Stimulated activated CD8-positive, alpha-beta memory T cell treated with anti-CD3 and anti-CD28 coated beads, Interleukin-12 subunit alpha, Interleukin-12 subunit beta, amount 100 ng/mL, for 24 hours (primary cell): ENCODE measurements at regions not wholly inside any gene's neighbourhood (a gene's known extent, or its start where the extent isn't known, plus 50 kb on each side); places are given as distances from the start of the nearest gene placed in this dataset.

Source experiments
- DNase-seq: peaks from one replicate; pipeline ENCODE4 v3.0.0-alpha.2; 2020; ENCODE audit errors: extremely low read depth

GRCh38 chr13:80284290-80284689, 56.6 kb downstream of the SPRY2 start:
- DNase-seq: no peak

- no peak for DNase-seq
Measured at GRCh38 chr13:80278706-80279105, 62.2 kb downstream of the SPRY2 start.

DNA sequence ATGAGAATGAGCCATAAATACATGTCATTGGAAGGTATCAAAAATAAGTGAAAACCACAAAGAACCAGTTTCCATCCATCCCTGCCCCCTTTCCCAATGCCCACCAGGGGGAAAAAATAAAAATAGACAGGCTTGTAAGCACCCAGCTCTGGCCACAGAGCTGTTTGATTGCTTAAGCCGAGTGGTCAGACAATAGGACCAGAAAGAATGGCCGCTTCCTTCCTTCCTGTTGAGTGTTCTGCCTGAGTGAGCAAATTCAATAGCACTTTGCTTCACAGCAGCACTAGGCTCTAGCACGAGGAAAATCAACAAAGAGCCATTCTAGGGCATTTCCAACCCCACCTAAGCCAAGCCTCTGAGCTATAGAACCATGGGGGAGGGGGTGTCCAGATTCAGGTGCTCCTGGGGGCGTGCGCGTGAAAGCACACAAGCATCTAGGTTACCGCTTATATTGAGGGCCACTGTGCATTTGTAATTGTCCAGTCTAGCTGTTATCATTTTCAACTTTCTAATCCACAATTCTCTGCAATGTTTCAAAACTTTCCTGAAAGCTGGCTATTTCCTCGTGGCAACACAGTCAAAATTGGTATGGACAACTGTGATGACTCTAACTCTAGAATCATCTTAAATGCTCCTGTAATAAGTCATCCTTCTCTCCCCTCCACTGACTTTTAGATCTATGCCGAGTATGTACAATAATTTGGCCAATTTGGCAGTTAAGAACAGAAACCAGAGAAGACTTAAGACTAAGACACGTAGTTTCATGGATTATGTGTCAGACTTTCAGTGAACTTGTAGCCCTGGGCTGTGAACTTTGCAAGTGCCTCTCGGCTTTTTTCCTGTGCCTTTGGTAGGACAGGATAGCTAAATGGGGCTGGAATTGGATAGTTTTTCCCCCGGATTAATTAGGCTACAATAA, 64.3 kb downstream of the SPRY2 start:
- DNase-seq: no peak

GRCh38 chr13:80274643-80275042, 66.3 kb downstream of the SPRY2 start:
- no peak for DNase-seq

GRCh38 chr13:80273718-80274117, 67.2 kb downstream of the SPRY2 start:
- DNase-seq: no peak

DNA sequence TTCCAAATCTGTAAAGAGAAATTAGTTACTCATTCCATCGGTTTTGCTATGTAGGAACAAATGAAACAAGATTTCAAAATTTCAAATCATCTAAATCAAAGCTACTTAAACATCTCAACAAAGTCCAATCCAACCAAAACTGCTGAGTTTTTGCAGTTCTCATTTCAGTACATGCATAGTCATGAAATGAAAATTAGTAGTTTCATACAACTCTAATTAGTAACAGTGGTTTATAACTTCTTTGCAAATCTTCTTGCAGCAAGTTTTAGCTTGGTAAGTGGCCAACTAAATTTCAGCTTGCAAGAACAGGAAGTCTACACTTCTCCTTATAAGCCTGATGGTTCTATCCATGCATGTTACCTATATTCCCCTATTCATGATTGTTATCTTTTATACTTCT, 75.6 kb downstream of the SPRY2 start:
- DNase-seq: no peak

GRCh38 chr13:80263745-80264513, 77.0 kb downstream of the SPRY2 start:
- no peak for DNase-seq

DNA sequence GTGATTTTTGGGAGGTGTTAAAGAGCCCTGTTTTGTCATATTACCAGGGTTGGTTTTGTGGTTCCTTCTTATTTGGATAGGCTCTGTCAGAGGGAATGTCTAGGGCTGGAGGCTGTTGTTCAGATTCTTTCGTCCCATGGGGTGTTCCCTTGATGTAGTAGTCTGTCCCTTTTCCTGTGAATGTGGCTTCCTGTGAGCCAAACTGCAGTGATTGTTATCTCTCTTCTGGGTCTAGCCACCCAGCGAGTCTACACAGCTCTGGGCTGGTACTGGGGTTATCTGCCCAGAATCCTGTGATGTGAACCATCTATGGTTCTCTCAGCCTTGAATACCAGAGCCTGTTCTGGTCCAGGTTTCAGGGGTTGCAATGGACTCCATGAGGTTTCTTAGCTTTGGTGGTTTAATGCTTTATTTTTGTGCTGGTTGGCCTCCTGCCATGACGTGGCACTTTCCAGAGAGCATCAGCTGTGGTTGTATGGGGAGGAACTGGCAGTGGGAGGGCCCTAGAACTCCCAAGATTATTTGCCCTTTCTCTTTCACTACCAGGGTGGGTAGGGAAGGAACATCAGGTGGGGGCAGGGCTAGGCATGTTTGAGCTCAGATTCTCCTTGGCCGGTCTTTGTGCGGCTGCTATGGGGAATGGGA, 78.8 kb downstream of the SPRY2 start:
- DNase-seq: no peak

DNA sequence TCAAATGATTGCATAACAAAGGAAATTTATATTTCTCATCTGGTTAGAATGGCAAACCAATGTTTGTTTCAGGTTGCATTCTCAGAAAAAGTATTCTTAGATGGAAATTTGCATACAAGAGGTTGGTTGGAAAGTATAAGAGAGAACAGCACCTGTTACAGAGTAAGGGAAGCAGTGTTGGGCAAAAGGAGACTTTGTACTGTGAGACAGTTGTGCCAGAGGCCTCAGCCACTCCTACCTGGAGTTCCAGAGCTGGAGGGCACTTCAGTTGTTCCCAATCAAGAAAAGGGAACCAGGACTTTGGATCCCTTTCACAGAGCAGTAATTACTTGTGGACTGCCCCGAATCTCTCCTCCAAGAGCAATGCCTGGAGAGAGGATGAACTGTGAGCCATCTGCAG, 81.8 kb downstream of the SPRY2 start:
- no peak for DNase-seq

DNA sequence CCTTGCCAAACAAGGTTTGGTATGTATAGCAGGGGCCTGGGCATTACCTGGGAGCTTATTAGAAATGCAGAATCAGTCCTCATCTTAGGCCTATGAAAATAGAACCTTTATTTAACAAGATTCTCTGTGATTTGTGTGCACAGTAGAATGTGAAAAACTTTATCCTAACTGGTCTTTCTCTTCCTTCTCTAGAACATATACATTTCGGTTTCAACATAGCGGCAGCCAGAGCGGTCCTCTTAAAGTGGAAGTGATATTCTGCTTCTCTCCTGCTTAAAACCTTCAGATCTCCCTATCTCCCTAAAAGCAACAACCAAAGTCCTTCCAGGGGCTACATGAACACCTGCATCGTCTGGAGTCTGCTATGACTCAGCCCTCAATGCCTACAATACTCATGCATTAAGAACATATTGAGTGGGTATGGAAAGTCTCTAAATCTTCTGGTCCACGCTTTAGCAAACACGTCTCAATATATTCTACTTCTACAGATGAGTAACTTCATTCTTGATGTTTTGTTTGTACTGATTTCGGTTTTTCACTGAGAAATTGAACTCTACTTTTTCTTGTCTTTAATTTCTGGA, 84.5 kb downstream of the SPRY2 start:
- DNase-seq: no peak

- DNase-seq: no peak
Measured at GRCh38 chr13:80255946-80256345, 85.0 kb downstream of the SPRY2 start.

DNA sequence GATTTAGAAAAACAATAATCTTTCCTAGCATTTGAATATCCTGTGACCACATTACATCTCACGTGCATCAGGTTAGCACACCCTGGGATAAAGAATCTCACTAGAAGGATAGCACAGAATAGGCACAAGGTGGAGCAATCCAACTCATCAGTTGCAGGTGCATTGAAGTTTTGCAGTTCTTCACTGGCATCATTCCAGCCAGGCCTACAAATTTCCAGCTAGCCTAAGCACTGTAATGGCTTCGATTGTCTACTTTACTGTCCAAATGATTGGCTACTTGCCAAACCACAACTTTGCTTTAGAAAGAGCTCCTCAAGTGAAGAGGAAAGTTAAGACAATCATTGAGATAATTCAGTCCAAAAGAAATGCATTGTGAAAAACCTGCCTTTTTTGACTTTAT, 89.5 kb downstream of the SPRY2 start:
- DNase-seq: no peak

- no peak for DNase-seq
Measured at GRCh38 chr13:80250213-80250810, 90.6 kb downstream of the SPRY2 start.

GRCh38 chr13:80249516-80250212, 91.3 kb downstream of the SPRY2 start:
- no peak for DNase-seq

DNA sequence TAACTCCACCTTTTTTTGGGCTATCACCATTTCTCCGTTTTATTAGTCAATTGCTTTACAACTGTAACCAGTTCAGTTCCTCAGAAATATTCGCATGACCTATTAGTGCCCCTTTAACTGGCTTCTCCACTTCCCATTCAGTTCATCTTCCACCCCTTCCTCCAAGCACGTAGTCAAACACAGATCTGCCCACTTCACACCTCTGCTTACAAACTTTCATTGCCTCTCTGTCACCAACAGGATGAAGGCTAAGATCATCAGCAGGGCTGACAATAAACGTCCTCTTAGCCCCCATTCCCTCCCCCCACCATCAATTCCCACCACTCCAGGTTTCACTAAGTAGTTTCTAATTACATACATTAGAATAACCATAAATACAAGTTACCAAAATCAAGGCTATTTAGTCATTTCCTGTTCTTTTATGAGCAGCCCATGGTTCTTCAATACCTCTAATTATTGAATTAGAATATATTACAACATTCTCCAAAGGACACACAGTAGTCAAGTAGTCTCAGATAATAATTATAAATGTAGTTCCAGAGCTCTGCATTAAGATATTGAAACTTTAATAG, 95.7 kb downstream of the SPRY2 start:
- no peak for DNase-seq

DNA sequence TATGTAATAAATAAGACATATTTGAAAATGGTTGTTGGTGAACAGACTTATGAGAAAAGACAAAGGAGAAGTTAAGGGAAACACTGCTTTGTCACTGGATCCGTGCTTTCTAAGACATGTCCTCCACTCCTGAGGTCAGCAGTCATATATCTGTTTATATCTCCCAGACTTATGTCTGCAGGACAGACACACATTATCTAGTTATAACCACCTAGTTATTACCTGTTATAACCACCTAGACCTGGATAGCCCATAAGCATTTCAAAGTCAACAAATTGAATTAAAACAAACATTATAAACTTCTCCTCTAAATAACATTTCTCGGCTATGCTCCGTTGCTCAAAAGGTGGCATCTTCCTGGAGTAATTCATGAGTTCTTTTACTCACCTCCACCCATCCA, 96.4 kb downstream of the SPRY2 start:
- no peak for DNase-seq

DNA sequence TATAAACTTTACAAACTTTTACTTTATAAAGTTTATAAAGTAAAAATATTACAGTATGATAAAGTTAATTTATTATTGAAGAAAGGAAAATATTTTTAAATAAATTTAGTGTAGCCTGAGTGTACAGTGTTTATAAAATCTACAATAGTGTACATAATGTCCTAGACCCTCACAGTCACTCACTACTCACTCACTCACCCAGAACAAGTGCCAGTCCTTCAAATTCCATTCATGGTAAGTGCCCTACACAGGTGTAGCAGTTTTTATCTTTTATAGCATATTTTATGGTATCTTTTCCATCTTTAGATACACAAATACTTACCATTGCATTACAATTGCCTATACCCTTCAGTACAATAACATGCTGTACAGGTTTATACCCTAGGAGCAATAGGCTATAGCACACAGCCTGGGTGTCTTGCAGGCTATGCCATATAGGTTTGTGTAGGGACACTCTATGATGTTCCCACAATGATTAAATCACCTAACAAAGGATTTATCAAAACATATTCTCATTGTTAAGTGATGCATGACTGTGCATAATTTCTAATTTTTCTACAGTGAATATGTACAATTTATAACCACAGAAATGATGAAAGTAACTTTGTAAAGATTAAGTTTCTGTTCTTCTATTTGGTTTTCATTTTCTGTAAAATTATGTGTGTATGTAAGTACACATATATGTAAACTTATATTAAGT, 98.0 kb downstream of the SPRY2 start:
- no peak for DNase-seq

GRCh38 chr13:80239571-80240255, 101.2 kb downstream of the SPRY2 start:
- no peak for DNase-seq

DNA sequence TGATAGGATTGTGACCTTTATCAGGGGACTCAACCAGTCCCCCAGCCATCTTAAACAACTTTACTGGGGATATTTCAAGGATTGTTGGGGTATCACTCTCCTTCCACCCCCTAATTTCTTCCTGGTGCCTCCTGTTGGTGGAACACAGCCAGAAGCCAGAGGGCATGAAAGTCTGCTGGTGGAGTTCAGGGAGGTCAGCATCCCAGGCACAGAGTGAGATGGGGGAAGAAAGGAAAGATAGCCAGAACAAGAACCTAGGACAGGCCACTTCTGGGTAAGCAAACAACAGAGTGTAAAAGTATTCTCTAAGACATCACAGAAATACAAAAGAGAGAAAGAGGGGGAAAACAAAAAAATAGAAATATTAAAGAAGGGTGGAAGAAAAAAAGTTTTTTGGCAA, 101.8 kb downstream of the SPRY2 start:
- DNase-seq: no peak

DNA sequence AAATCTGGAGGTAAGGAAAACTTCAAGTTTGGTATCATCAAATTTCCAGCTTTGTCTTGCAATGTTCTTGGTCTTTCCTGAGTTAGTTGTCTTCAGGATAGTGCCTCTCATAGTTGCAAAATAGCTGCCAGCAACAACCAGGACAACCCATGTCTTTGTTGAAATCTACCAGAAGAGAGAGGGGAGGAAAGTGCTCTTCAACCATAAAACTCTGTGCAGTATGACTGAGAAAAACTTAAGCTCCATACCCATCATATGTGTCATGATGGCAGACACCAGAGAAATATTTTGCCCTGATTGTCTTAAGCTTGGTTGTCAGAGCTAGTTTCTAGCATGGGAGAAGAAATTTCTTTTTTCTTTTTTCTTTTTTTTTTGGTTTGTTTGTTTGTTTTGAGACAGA, 103.3 kb downstream of the SPRY2 start:
- DNase-seq: no peak
